ENCODE measurements at regions not wholly inside any gene's neighbourhood (a gene's known extent, or its start where the extent isn't known, plus 50 kb on each side); places are given as distances from the start of the nearest gene placed in this dataset.

- Histone ChIP-seq H3K4me1 (ENCODE audit: control insufficient read depth in 2 of 2, insufficient read depth in 2 of 2, low read length in 1 of 2) (peaks cover 0 to 2% of the 10 kb centered on the region in 2 donors), H3K9me3 (ENCODE audit: control insufficient read depth in 2 of 2, insufficient read depth in 1 of 2, low read depth in 1 of 2, low read length in 1 of 2) (peaks cover 0 to 7% of the 10 kb centered on the region in 2 donors), H3K4me3 (ENCODE audit: low read depth in 1 of 2, low read length in 2 of 2) (no peak overlapping the region), H3K27me3 (ENCODE audit: control insufficient read depth in 1 of 2, insufficient read depth in 2 of 2, low read length in 2 of 2) (no peaks in the 10 kb centered on the region), H3K27ac (ENCODE audit: low read depth in 2 of 2, low read length in 1 of 2) (no peak overlapping the region), H3K36me3 (ENCODE audit: control insufficient read depth in 2 of 2, insufficient read depth in 2 of 2, low read length in 1 of 2) (no peaks in the 10 kb centered on the region)
- WGBS, 2 donors, result 91 to 92% methylated on average over 4 of the region's 4 CpGs
These were observed 65.7 kb upstream of the SDK1 start for GRCh38 chr7:3235322-3235721.

GRCh38 chr7:3236268-3236667 lies 64.8 kb upstream of the SDK1 start:
- no peak overlapping the region for H3K4me3 ChIP-seq (ENCODE audit: low read depth in 1 of 2, low read length in 2 of 2)
- H3K4me1 ChIP-seq (ENCODE audit: control insufficient read depth in 2 of 2, insufficient read depth in 2 of 2, low read length in 1 of 2), result peaks cover 0 to 2% of the 10 kb centered on the region in 2 donors
- no peaks in the 10 kb centered on the region for H3K27me3 ChIP-seq (ENCODE audit: control insufficient read depth in 1 of 2, insufficient read depth in 2 of 2, low read length in 2 of 2)
- no peak overlapping the region for H3K27ac ChIP-seq (ENCODE audit: low read depth in 2 of 2, low read length in 1 of 2)
- peaks cover 0 to 7% of the 10 kb centered on the region in 2 donors for H3K9me3 ChIP-seq (ENCODE audit: control insufficient read depth in 2 of 2, insufficient read depth in 1 of 2, low read depth in 1 of 2, low read length in 1 of 2)
- no peaks in the 10 kb centered on the region for H3K36me3 ChIP-seq (ENCODE audit: control insufficient read depth in 2 of 2, insufficient read depth in 2 of 2, low read length in 1 of 2)

GRCh38 chr7:3238525-3239210 lies 62.4 kb upstream of the SDK1 start:
- Histone ChIP-seq H3K27ac (ENCODE audit: low read depth in 2 of 2, low read length in 1 of 2) (no peak overlapping the region), H3K4me3 (ENCODE audit: low read depth in 1 of 2, low read length in 2 of 2) (no peak overlapping the region), H3K4me1 (ENCODE audit: control insufficient read depth in 2 of 2, insufficient read depth in 2 of 2, low read length in 1 of 2) (peaks cover 2 to 3% of the 10 kb centered on the region in 2 donors), H3K27me3 (ENCODE audit: control insufficient read depth in 1 of 2, insufficient read depth in 2 of 2, low read length in 2 of 2) (no peaks in the 10 kb centered on the region), H3K9me3 (ENCODE audit: control insufficient read depth in 2 of 2, insufficient read depth in 1 of 2, low read depth in 1 of 2, low read length in 1 of 2) (peaks cover 0 to 7% of the 10 kb centered on the region in 2 donors), H3K36me3 (ENCODE audit: control insufficient read depth in 2 of 2, insufficient read depth in 2 of 2, low read length in 1 of 2) (no peaks in the 10 kb centered on the region)
- 78 to 80% methylated on average over 3 of the region's 3 CpGs for WGBS, 2 donors

- no peak overlapping the region for H3K4me3 ChIP-seq (ENCODE audit: low read depth in 1 of 2, low read length in 2 of 2)
- H3K27me3 ChIP-seq (ENCODE audit: control insufficient read depth in 1 of 2, insufficient read depth in 2 of 2, low read length in 2 of 2), result no peaks in the 10 kb centered on the region
- H3K27ac ChIP-seq (ENCODE audit: low read depth in 2 of 2, low read length in 1 of 2), result no peak overlapping the region
- no peaks in the 10 kb centered on the region for H3K36me3 ChIP-seq (ENCODE audit: control insufficient read depth in 2 of 2, insufficient read depth in 2 of 2, low read length in 1 of 2)
- WGBS, 2 donors, result 66 to 68% methylated on average over 12 of the region's 12 CpGs
- peaks cover 0 to 7% of the 10 kb centered on the region in 2 donors for H3K9me3 ChIP-seq (ENCODE audit: control insufficient read depth in 2 of 2, insufficient read depth in 1 of 2, low read depth in 1 of 2, low read length in 1 of 2)
- H3K4me1 ChIP-seq (ENCODE audit: control insufficient read depth in 2 of 2, insufficient read depth in 2 of 2, low read length in 1 of 2), result peaks cover 0 to 3% of the 10 kb centered on the region in 2 donors
These were observed 61.8 kb upstream of the SDK1 start for GRCh38 chr7:3239291-3239691.

- no peaks in the 10 kb centered on the region for H3K36me3 ChIP-seq (ENCODE audit: control insufficient read depth in 2 of 2, insufficient read depth in 2 of 2, low read length in 1 of 2)
- peaks cover 0 to 2% of the 10 kb centered on the region in 2 donors for H3K9me3 ChIP-seq (ENCODE audit: control insufficient read depth in 2 of 2, insufficient read depth in 1 of 2, low read depth in 1 of 2, low read length in 1 of 2)
- H3K27ac ChIP-seq (ENCODE audit: low read depth in 2 of 2, low read length in 1 of 2), result no peak overlapping the region
- 89 to 90% methylated on average over 25 of the region's 25 CpGs for WGBS, 2 donors
- peaks cover 0 to 3% of the 10 kb centered on the region in 2 donors for H3K4me1 ChIP-seq (ENCODE audit: control insufficient read depth in 2 of 2, insufficient read depth in 2 of 2, low read length in 1 of 2)
- no peaks in the 10 kb centered on the region for H3K27me3 ChIP-seq (ENCODE audit: control insufficient read depth in 1 of 2, insufficient read depth in 2 of 2, low read length in 2 of 2)
- no peak overlapping the region for H3K4me3 ChIP-seq (ENCODE audit: low read depth in 1 of 2, low read length in 2 of 2)
These were observed 60.1 kb upstream of the SDK1 start for GRCh38 chr7:3240826-3241430.

GRCh38 chr7:3241686-3242258 lies 59.3 kb upstream of the SDK1 start:
- Histone ChIP-seq H3K9me3 (ENCODE audit: control insufficient read depth in 2 of 2, insufficient read depth in 1 of 2, low read depth in 1 of 2, low read length in 1 of 2) (peaks cover 0 to under 1% of the 10 kb centered on the region in 2 donors), H3K4me3 (ENCODE audit: low read depth in 1 of 2, low read length in 2 of 2) (no peak overlapping the region), H3K4me1 (ENCODE audit: control insufficient read depth in 2 of 2, insufficient read depth in 2 of 2, low read length in 1 of 2) (peaks cover 0 to 3% of the 10 kb centered on the region in 2 donors), H3K27ac (ENCODE audit: low read depth in 2 of 2, low read length in 1 of 2) (no peak overlapping the region), H3K27me3 (ENCODE audit: control insufficient read depth in 1 of 2, insufficient read depth in 2 of 2, low read length in 2 of 2) (no peaks in the 10 kb centered on the region), H3K36me3 (ENCODE audit: control insufficient read depth in 2 of 2, insufficient read depth in 2 of 2, low read length in 1 of 2) (no peaks in the 10 kb centered on the region)
- 85 to 87% methylated on average over 6 of the region's 6 CpGs for WGBS, 2 donors

GRCh38 chr7:3242398-3242972 lies 58.6 kb upstream of the SDK1 start:
- Histone ChIP-seq H3K27me3 (ENCODE audit: control insufficient read depth in 1 of 2, insufficient read depth in 2 of 2, low read length in 2 of 2) (no peaks in the 10 kb centered on the region), H3K4me1 (ENCODE audit: control insufficient read depth in 2 of 2, insufficient read depth in 2 of 2, low read length in 1 of 2) (peaks cover 0 to 3% of the 10 kb centered on the region in 2 donors), H3K36me3 (ENCODE audit: control insufficient read depth in 2 of 2, insufficient read depth in 2 of 2, low read length in 1 of 2) (no peaks in the 10 kb centered on the region), H3K27ac (ENCODE audit: low read depth in 2 of 2, low read length in 1 of 2) (no peak overlapping the region), H3K9me3 (ENCODE audit: control insufficient read depth in 2 of 2, insufficient read depth in 1 of 2, low read depth in 1 of 2, low read length in 1 of 2) (no peaks in the 10 kb centered on the region), H3K4me3 (ENCODE audit: low read depth in 1 of 2, low read length in 2 of 2) (no peak overlapping the region)
- WGBS, 2 donors, result 75 to 86% methylated on average over 2 of the region's 2 CpGs

GRCh38 chr7:3243256-3243655 lies 57.8 kb upstream of the SDK1 start:
- Histone ChIP-seq H3K9me3 (ENCODE audit: control insufficient read depth in 2 of 2, insufficient read depth in 1 of 2, low read depth in 1 of 2, low read length in 1 of 2) (no peaks in the 10 kb centered on the region), H3K36me3 (ENCODE audit: control insufficient read depth in 2 of 2, insufficient read depth in 2 of 2, low read length in 1 of 2) (no peaks in the 10 kb centered on the region), H3K27me3 (ENCODE audit: control insufficient read depth in 1 of 2, insufficient read depth in 2 of 2, low read length in 2 of 2) (no peaks in the 10 kb centered on the region), H3K4me1 (ENCODE audit: control insufficient read depth in 2 of 2, insufficient read depth in 2 of 2, low read length in 1 of 2) (peaks cover 0 to 3% of the 10 kb centered on the region in 2 donors), H3K27ac (ENCODE audit: low read depth in 2 of 2, low read length in 1 of 2) (no peak overlapping the region), H3K4me3 (ENCODE audit: low read depth in 1 of 2, low read length in 2 of 2) (no peak overlapping the region)
- 74 to 76% methylated on average over 5 of the region's 5 CpGs for WGBS, 2 donors

GRCh38 chr7:3243680-3244079 lies 57.4 kb upstream of the SDK1 start:
- Histone ChIP-seq H3K36me3 (ENCODE audit: control insufficient read depth in 2 of 2, insufficient read depth in 2 of 2, low read length in 1 of 2) (no peaks in the 10 kb centered on the region), H3K4me1 (ENCODE audit: control insufficient read depth in 2 of 2, insufficient read depth in 2 of 2, low read length in 1 of 2) (peaks cover 0 to 3% of the 10 kb centered on the region in 2 donors), H3K9me3 (ENCODE audit: control insufficient read depth in 2 of 2, insufficient read depth in 1 of 2, low read depth in 1 of 2, low read length in 1 of 2) (no peaks in the 10 kb centered on the region), H3K4me3 (ENCODE audit: low read depth in 1 of 2, low read length in 2 of 2) (no peak overlapping the region), H3K27ac (ENCODE audit: low read depth in 2 of 2, low read length in 1 of 2) (no peak overlapping the region), H3K27me3 (ENCODE audit: control insufficient read depth in 1 of 2, insufficient read depth in 2 of 2, low read length in 2 of 2) (no peaks in the 10 kb centered on the region)
- WGBS, 2 donors, result 76 to 80% methylated on average over 15 of the region's 15 CpGs

Measured in esophagus (tissue), 2 donors.